IMR-90 (cell line): ENCODE measurements at regions not wholly inside any gene's neighbourhood (a gene's known extent, or its start where the extent isn't known, plus 50 kb on each side); places are given as distances from the start of the nearest gene placed in this dataset.
A peak's percentile ranks its signal among the peaks of the same experiment; 100 is the strongest.

Source experiments
- ATAC-seq: fragments of 200-7000 bp; cut with Tn5 transposase; 2 replicates; pipeline ENCODE4 v1.9.1; 2020; ENCODE audit warnings: low read depth, mild to moderate bottlenecking, moderate library complexity
- BruUV-seq: library from RNA; stranded (reverse); fragments of 400-500 nt; replicated peaks from 2 replicates; lab custom pipeline; 2021; lab: Mats Ljungman, UMichigan
- CTCF ChIA-PET: fragments of 300-600 bp; formaldehyde crosslinking; extraction: SDS; loops from one replicate; lab custom pipeline; 2021; ENCODE audit warnings: antibody characterized with exemption; lab: Yijun Ruan, JAX
- POLR2A ChIA-PET: fragments of 300-600 bp; sonication (Branson Sonifier 250); formaldehyde crosslinking; loops from one replicate; lab custom pipeline; 2022; ENCODE audit warnings: antibody characterized with exemption; ENCODE audit not compliant: unreplicated experiment; lab: Charles Lee
- DNase-seq: peaks from one replicate; pipeline ENCODE4 v3.0.0; 2013
- H2AFZ ChIP-seq: replicated peaks from 2 replicates; pipeline ENCODE3; 2013; ENCODE audit warnings: low read length, mild to moderate bottlenecking; ENCODE audit not compliant: poor library complexity
- H2AK5ac ChIP-seq: 2 replicates; pipeline ENCODE4 v1.6.1; 2013; ENCODE audit warnings: low read depth, low read length, inconsistent platforms
- H2AK9ac ChIP-seq: replicated peaks from 2 replicates; pipeline ENCODE3; 2013; ENCODE audit warnings: mild to moderate bottlenecking, low read depth, low read length, moderate library complexity; ENCODE audit not compliant: poor library complexity
- H2BK120ac ChIP-seq: 2 replicates; pipeline ENCODE4 v1.6.1; 2013; ENCODE audit warnings: low read depth, low read length, inconsistent platforms
- H2BK15ac ChIP-seq: 3 replicates; pipeline ENCODE4 v1.6.1; 2013; ENCODE audit warnings: low read depth, low read length, inconsistent platforms
- H2BK20ac ChIP-seq: 2 replicates; pipeline ENCODE4 v1.6.1; 2013; ENCODE audit warnings: low read depth, mild to moderate bottlenecking, inconsistent platforms, low read length, moderate library complexity
- H2BK5ac ChIP-seq: 2 replicates; pipeline ENCODE4 v1.6.1; 2013; ENCODE audit warnings: mild to moderate bottlenecking, low read depth, low read length, inconsistent platforms; ENCODE audit not compliant: poor library complexity, severe bottlenecking
- H3K14ac ChIP-seq: replicated peaks from 2 replicates; pipeline ENCODE4 v1.6.1; 2013; ENCODE audit warnings: low read depth, low read length, inconsistent platforms
- H3K18ac ChIP-seq: 2 replicates; pipeline ENCODE4 v1.6.1; 2013; ENCODE audit warnings: low read depth, low read length, control low read depth
- H3K23ac ChIP-seq: 2 replicates; pipeline ENCODE4 v1.6.1; 2013; ENCODE audit warnings: low read depth, low read length, inconsistent platforms
- H3K27ac ChIP-seq: 2 replicates; pipeline ENCODE4 v1.5.1; 2013; ENCODE audit warnings: mild to moderate bottlenecking, control low read depth, low read length; ENCODE audit not compliant: insufficient read depth
- H3K27me3 ChIP-seq: 2 replicates; pipeline ENCODE4 v1.6.1; 2013; ENCODE audit warnings: low read length; ENCODE audit not compliant: control insufficient read depth, insufficient read depth
- H3K36me3 ChIP-seq: 2 replicates; pipeline ENCODE4 v1.6.1; 2013; ENCODE audit warnings: low read length, mixed read lengths; ENCODE audit not compliant: control insufficient read depth, insufficient read depth
- H3K4ac ChIP-seq: 2 replicates; pipeline ENCODE4 v1.6.1; 2013; ENCODE audit warnings: low read depth, low read length, inconsistent platforms
- H3K4me1 ChIP-seq: 2 replicates; pipeline ENCODE4 v1.6.1; 2013; ENCODE audit warnings: low read length, mixed read lengths; ENCODE audit not compliant: control insufficient read depth, insufficient read depth
- H3K4me2 ChIP-seq: 2 replicates; pipeline ENCODE4 v1.6.1; 2013; ENCODE audit warnings: low read depth, mild to moderate bottlenecking, control low read depth, low read length, moderate library complexity
- H3K4me3 ChIP-seq: 2 replicates; pipeline ENCODE4 v1.5.1; 2013; ENCODE audit warnings: low read depth, mild to moderate bottlenecking, control low read depth, low read length, moderate library complexity; ENCODE audit not compliant: insufficient read depth
- H3K56ac ChIP-seq: 2 replicates; pipeline ENCODE4 v1.6.1; 2013; ENCODE audit warnings: low read length, inconsistent platforms; ENCODE audit not compliant: insufficient read depth; ENCODE audit errors: extremely low read depth
- H3K79me1 ChIP-seq, 2 experiments: 2 replicates each; pipeline ENCODE4 v1.6.1; 2013; ENCODE audit warnings: low read length in 2 of 2, inconsistent platforms in 1 of 2, low read depth in 1 of 2
- H3K9ac ChIP-seq: 2 replicates; pipeline ENCODE4 v1.6.1; 2013; ENCODE audit warnings: low read depth, low read length, control low read depth
- H3K9me1 ChIP-seq: 2 replicates; pipeline ENCODE4 v1.6.1; 2013; ENCODE audit warnings: low read length, inconsistent platforms; ENCODE audit not compliant: insufficient read depth
- H3K9me3 ChIP-seq: 2 replicates; pipeline ENCODE4 v1.6.1; 2013; ENCODE audit warnings: low read length; ENCODE audit not compliant: control insufficient read depth, insufficient read depth
- H4K20me1 ChIP-seq: 2 replicates; pipeline ENCODE4 v1.6.1; 2013; ENCODE audit warnings: low read length, inconsistent platforms; ENCODE audit not compliant: insufficient read depth
- H4K5ac ChIP-seq: 2 replicates; pipeline ENCODE4 v1.6.1; 2013; ENCODE audit warnings: mild to moderate bottlenecking, low read depth, low read length, control low read depth
- H4K8ac ChIP-seq, 2 experiments: 2 replicates each; pipeline ENCODE4 v1.6.1; 2013; ENCODE audit warnings: low read depth in 2 of 2, low read length in 2 of 2, control low read depth in 1 of 2, inconsistent platforms in 1 of 2
- H4K91ac ChIP-seq: 2 replicates; pipeline ENCODE4 v1.6.1; 2013; ENCODE audit warnings: low read depth, low read length, inconsistent platforms; ENCODE audit not compliant: insufficient read depth
- BHLHE40 ChIP-seq: fragments of 150-350 bp; IDR thresholded peaks from 2 replicates; pipeline ENCODE4 v1.6.1; 2016; ENCODE audit warnings: mild to moderate bottlenecking, low read depth, low read length
- CEBPB ChIP-seq: IDR thresholded peaks from 2 replicates; pipeline ENCODE4 v1.6.1; 2012; ENCODE audit warnings: low read depth, low read length, improper control_type of control experiment
- CHD1 ChIP-seq: IDR thresholded peaks from 2 replicates; pipeline ENCODE4 v1.6.1; 2012; ENCODE audit warnings: low read depth, low read length, improper control_type of control experiment
- CTCF ChIP-seq: conservative IDR thresholded peaks from 2 replicates; pipeline ENCODE4 v1.5.1; 2012; ENCODE audit warnings: mild to moderate bottlenecking, low read depth, low read length, improper control_type of control experiment
- ELK1 ChIP-seq: fragments of 150-350 bp; IDR thresholded peaks from 2 replicates; pipeline ENCODE4 v1.6.1; 2016; ENCODE audit warnings: low read depth, mild to moderate bottlenecking, low read length, moderate library complexity, borderline replicate concordance
- FOS ChIP-seq: fragments of 150-350 bp; IDR thresholded peaks from 2 replicates; pipeline ENCODE4 v1.6.1; 2016; ENCODE audit warnings: low read depth, low read length
- MAFK ChIP-seq: IDR thresholded peaks from 2 replicates; pipeline ENCODE4 v1.6.1; 2012; ENCODE audit warnings: low read depth, low read length, improper control_type of control experiment
- MAZ ChIP-seq: IDR thresholded peaks from 2 replicates; pipeline ENCODE4 v1.6.1; 2012; ENCODE audit warnings: low read depth, mild to moderate bottlenecking, low read length, improper control_type of control experiment, moderate library complexity, borderline replicate concordance
- MXI1 ChIP-seq: IDR thresholded peaks from 2 replicates; pipeline ENCODE4 v1.6.1; 2012; ENCODE audit warnings: low read depth, mild to moderate bottlenecking, low read length, moderate library complexity, borderline replicate concordance
- NFE2L2 ChIP-seq: fragments of 150-350 bp; IDR thresholded peaks from 2 replicates; pipeline ENCODE4 v1.6.1; 2016; ENCODE audit warnings: low read depth, mild to moderate bottlenecking, low read length
- RAD21 ChIP-seq: IDR thresholded peaks from 2 replicates; pipeline ENCODE4 v1.6.1; 2012; ENCODE audit warnings: low read length, improper control_type of control experiment
- RCOR1 ChIP-seq: IDR thresholded peaks from 2 replicates; pipeline ENCODE4 v1.6.1; 2012; ENCODE audit warnings: mild to moderate bottlenecking, low read length, improper control_type of control experiment; ENCODE audit not compliant: insufficient replicate concordance
- RFX5 ChIP-seq: IDR thresholded peaks from 2 replicates; pipeline ENCODE4 v1.8.0; 2012; ENCODE audit warnings: low read depth, mild to moderate bottlenecking, low read length, moderate library complexity
- SMC3 ChIP-seq: fragments of 150-350 bp; IDR thresholded peaks from 2 replicates; pipeline ENCODE4 v1.6.1; 2016; ENCODE audit warnings: low read depth, mild to moderate bottlenecking, antibody characterized with exemption, low read length, moderate library complexity
- USF2 ChIP-seq: fragments of 150-350 bp; IDR thresholded peaks from 2 replicates; pipeline ENCODE4 v1.6.1; 2017; ENCODE audit warnings: mild to moderate bottlenecking, antibody characterized with exemption, low read length, low read depth
- WGBS, 2 experiments: methylation state at CpG; one replicate each; pipeline versions ENCODE4 v1.1.5 to v1.1.7; 2013; ENCODE audit warnings: missing lambda C conversion rate in 2 of 2; ENCODE audit not compliant: insufficient read length in 1 of 2; ENCODE audit errors: extremely low coverage in 2 of 2; 5-methylcytosine and 5-hydroxymethylcytosine counted together
- dilution Hi-C: fragments of 300-500 bp; cut with HindIII; formaldehyde crosslinking; loops from one replicate; pipeline ENCODE4 v1.14.3; 2018; ENCODE audit warnings: low sequenced_read_pairs; ENCODE audit not compliant: unreplicated experiment
- in situ Hi-C: fragments of 300-500 bp; cut with MboI; formaldehyde crosslinking; loops from 3 replicates; pipeline ENCODE4 v1.14.3; 2019; ENCODE audit warnings: low sequenced_read_pairs, inconsistent platforms, mixed read lengths
- intact Hi-C: fragments of 100-400 bp; cut with micrococcal nuclease; formaldehyde crosslinking; loops from 2 replicates; pipeline ENCODE4 v1.10.0; 2022

GRCh38 chr3:159451482-159451881 lies 537.2 kb upstream of the IL12A start:
- TF ChIP-seq FOS (no peak), BHLHE40 (no peak), SMC3 (no peak), CHD1 (no peak), ELK1 (no peak), RCOR1 (no peak), NFE2L2 (no peak), USF2 (no peak), CEBPB (no peak), RFX5 (no peak), MAFK (no peak), CTCF (no peak), MXI1 (no peak), RAD21 (no peak), MAZ (no peak)
- H3K18ac ChIP-seq = no peak overlapping the region
- in situ Hi-C loops (no loop called here), dilution Hi-C loops (no loop called here), intact Hi-C loops (loop anchor here (10.0 kb wide), 2 partner anchors 313 to 353 kb away; no protein-coding TSS in a partner anchor)
- H4K20me1 ChIP-seq = no peaks in the 10 kb centered on the region
- CTCF ChIA-PET = no interaction called here
- H2BK5ac ChIP-seq = no peak overlapping the region
- ATAC-seq (no peak), DNase-seq (no peak)
- H3K9ac ChIP-seq = no peak overlapping the region
- H4K91ac ChIP-seq = no peak overlapping the region
- no peaks in the 10 kb centered on the region for H3K27me3 ChIP-seq
- H3K4me2 ChIP-seq = no peak overlapping the region
- H2BK120ac ChIP-seq = no peak overlapping the region
- no peak overlapping the region for H4K8ac ChIP-seq
- no peak overlapping the region for H2AFZ ChIP-seq
- no peak overlapping the region for H2BK20ac ChIP-seq
- WGBS, 2 experiments = no CpG with 5 or more reads among the region's 1 CpG
- H4K5ac ChIP-seq = no peak overlapping the region
- no peak overlapping the region for H3K23ac ChIP-seq
- no peak overlapping the region for H3K27ac ChIP-seq
- no peaks in the 10 kb centered on the region; the same call in 1 of the 2 replicates for H3K9me1 ChIP-seq
- no peak overlapping the region for H3K4ac ChIP-seq
- no peaks in the 10 kb centered on the region for H3K36me3 ChIP-seq
- H3K79me1 ChIP-seq = no peaks in the 10 kb centered on the region
- H3K56ac ChIP-seq = no peak overlapping the region
- H2AK9ac ChIP-seq = no peak overlapping the region
- no peak overlapping the region for H3K14ac ChIP-seq
- POLR2A ChIA-PET = no interaction called here
- no TSS peak for BruUV-seq
- peaks cover 1% of the 10 kb centered on the region; the same call in 1 of the 2 replicates for H3K4me1 ChIP-seq
- no peak overlapping the region for H2AK5ac ChIP-seq
- H2BK15ac ChIP-seq = 0 out of 3 replicates have a peak overlapping the region, but pooled peaks have one; percentile 31
- H3K9me3 ChIP-seq = no peaks in the 10 kb centered on the region
- no peak overlapping the region for H3K4me3 ChIP-seq
